PC-9 (cell line): ENCODE measurements at regions not wholly inside any gene's neighbourhood (a gene's known extent, or its start where the extent isn't known, plus 50 kb on each side); places are given as distances from the start of the nearest gene placed in this dataset.

ENCODE experiments used
- EZH2 ChIP-seq: fragments of 200-600 bp; sonication (generic); IDR thresholded peaks from 2 replicates; pipeline ENCODE4 v1.8.0; 2017; ENCODE audit warnings: antibody characterized with exemption, low read depth
- TF ChIP-seq, protein P1 (sequence below): fragments of 200-600 bp; sonication (generic); conservative IDR thresholded peaks from 2 replicates; pipeline ENCODE4 v1.6.1; 2017; ENCODE audit warnings: mixed run types, antibody characterized with exemption, mild to moderate bottlenecking, moderate library complexity

DNA sequence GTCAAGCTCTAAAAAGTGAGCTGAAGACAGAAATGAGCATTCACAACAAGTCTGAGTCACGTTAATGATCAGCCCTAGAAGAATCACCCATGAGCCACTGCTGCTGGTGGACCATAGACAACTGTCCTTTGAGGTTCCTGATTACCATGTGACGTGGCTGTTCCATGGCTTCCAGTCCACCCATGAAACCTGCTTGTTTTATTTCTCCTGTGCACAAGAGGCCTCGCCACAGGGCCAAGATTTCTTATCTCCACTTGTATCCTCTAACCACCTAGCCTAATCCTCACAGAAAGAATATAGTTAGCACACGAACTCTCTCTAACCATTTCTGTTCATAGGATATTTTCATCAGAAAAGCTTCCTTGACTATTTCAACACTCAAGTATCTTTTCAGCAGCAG is 242.7 kb downstream of the MREG start:
- TF ChIP-seq, protein P1, sequence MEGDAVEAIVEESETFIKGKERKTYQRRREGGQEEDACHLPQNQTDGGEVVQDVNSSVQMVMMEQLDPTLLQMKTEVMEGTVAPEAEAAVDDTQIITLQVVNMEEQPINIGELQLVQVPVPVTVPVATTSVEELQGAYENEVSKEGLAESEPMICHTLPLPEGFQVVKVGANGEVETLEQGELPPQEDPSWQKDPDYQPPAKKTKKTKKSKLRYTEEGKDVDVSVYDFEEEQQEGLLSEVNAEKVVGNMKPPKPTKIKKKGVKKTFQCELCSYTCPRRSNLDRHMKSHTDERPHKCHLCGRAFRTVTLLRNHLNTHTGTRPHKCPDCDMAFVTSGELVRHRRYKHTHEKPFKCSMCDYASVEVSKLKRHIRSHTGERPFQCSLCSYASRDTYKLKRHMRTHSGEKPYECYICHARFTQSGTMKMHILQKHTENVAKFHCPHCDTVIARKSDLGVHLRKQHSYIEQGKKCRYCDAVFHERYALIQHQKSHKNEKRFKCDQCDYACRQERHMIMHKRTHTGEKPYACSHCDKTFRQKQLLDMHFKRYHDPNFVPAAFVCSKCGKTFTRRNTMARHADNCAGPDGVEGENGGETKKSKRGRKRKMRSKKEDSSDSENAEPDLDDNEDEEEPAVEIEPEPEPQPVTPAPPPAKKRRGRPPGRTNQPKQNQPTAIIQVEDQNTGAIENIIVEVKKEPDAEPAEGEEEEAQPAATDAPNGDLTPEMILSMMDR: no peak
- TF ChIP-seq EZH2: no peak
